DOHH2 (cell line): ENCODE measurements at regions not wholly inside any gene's neighbourhood (a gene's known extent, or its start where the extent isn't known, plus 50 kb on each side); places are given as distances from the start of the nearest gene placed in this dataset.

ENCODE experiments used
- CTCF ChIP-seq: fragments of 200-600 bp; sonication (generic); IDR thresholded peaks from one replicate; pipeline ENCODE4 v1.5.1; 2014; ENCODE audit warnings: antibody characterized with exemption, mild to moderate bottlenecking, low read depth, low read length; ENCODE audit not compliant: poor library complexity, severe bottlenecking
- EZH2phosphoT487 ChIP-seq: fragments of 200-600 bp; sonication (generic); IDR thresholded peaks from 2 replicates; pipeline ENCODE4 v1.6.1; 2017; ENCODE audit warnings: borderline replicate concordance, mild to moderate bottlenecking, antibody characterized with exemption, low read length, moderate library complexity, mixed read lengths

- no peak for TF ChIP-seq CTCF
- TF ChIP-seq EZH2phosphoT487 = no peak
Measured at GRCh38 chr5:168176251-168176650, 115.2 kb upstream of the WWC1 start.
